ENCODE measurements at regions not wholly inside any gene's neighbourhood (a gene's known extent, or its start where the extent isn't known, plus 50 kb on each side); places are given as distances from the start of the nearest gene placed in this dataset.

DNA sequence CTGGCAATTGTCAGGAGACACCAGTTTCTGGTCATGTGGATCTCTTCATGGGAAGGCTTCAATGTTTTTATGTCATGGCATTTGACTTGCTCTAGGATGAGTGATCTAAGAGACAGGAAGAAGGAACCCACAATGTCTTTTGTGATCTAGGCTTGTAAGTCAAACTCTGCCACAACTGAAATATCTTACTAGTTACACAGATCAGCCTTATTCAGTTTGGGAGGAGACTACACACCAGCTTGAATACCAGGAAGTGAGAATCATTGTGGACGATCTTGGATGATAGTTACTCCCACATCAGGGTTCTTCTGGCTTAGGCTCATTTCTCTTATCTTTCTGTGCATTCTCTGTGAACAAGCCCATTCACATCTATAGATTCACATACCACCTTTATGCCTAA lies 236.2 kb upstream of the FBXO33 start:
- no peak for TF ChIP-seq POLR2A (IDR thresholded peaks at IDR 0.05)
- TF ChIP-seq, protein P1, sequence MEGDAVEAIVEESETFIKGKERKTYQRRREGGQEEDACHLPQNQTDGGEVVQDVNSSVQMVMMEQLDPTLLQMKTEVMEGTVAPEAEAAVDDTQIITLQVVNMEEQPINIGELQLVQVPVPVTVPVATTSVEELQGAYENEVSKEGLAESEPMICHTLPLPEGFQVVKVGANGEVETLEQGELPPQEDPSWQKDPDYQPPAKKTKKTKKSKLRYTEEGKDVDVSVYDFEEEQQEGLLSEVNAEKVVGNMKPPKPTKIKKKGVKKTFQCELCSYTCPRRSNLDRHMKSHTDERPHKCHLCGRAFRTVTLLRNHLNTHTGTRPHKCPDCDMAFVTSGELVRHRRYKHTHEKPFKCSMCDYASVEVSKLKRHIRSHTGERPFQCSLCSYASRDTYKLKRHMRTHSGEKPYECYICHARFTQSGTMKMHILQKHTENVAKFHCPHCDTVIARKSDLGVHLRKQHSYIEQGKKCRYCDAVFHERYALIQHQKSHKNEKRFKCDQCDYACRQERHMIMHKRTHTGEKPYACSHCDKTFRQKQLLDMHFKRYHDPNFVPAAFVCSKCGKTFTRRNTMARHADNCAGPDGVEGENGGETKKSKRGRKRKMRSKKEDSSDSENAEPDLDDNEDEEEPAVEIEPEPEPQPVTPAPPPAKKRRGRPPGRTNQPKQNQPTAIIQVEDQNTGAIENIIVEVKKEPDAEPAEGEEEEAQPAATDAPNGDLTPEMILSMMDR (IDR thresholded peaks at IDR 0.05): no peak
